ENCODE measurements at regions not wholly inside any gene's neighbourhood (a gene's known extent, or its start where the extent isn't known, plus 50 kb on each side); places are given as distances from the start of the nearest gene placed in this dataset.

DNA sequence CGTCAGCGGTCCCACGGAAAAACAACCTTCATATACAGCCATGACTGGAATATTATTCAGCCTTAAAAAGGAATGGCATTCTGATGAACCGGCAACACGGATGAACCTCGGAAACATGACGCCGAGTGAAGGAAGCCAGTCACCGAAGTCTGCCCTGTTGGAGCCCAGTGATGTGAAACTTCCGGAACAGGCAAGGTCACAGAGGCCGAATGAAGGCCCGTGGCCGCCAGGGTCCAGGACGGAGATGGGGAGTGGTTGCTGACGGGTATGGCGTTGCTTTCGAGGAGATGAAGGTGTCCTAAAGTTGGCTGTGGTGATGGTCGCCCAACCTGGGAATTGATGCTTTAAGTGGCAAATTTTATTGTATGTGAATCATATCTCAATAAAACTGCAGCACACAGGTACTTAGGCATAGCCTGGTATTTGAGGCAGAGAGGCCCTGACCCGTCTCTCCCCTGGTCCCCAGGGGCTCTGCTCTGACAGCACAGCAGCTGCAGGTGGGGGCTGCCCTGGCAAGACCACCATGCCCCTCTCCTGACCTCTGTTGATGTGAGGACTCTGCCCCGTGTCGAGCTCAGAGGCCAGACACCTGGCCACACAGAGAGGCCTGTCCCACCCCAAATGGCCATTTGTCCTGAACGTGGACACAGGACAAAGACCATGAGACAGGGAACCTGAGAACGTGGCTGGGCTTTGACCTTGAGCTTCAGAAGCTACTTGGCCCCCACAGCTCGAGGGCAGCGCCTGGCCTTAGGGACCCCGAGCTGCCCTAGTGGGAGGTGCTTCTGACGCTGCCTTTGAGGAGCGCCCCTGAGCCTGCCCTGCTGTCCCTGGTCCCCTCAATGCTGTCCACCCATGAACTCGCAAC, 1090.8 kb downstream of the BRD1 start:
- TF ChIP-seq, protein P1, sequence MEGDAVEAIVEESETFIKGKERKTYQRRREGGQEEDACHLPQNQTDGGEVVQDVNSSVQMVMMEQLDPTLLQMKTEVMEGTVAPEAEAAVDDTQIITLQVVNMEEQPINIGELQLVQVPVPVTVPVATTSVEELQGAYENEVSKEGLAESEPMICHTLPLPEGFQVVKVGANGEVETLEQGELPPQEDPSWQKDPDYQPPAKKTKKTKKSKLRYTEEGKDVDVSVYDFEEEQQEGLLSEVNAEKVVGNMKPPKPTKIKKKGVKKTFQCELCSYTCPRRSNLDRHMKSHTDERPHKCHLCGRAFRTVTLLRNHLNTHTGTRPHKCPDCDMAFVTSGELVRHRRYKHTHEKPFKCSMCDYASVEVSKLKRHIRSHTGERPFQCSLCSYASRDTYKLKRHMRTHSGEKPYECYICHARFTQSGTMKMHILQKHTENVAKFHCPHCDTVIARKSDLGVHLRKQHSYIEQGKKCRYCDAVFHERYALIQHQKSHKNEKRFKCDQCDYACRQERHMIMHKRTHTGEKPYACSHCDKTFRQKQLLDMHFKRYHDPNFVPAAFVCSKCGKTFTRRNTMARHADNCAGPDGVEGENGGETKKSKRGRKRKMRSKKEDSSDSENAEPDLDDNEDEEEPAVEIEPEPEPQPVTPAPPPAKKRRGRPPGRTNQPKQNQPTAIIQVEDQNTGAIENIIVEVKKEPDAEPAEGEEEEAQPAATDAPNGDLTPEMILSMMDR (conservative IDR thresholded peaks at IDR 0.05; ENCODE audit: low read depth, low read length): no peak
- DNase-seq (ENCODE audit: low read depth): no peak
- H3K4me3 ChIP-seq (ENCODE audit: low read depth, low read length): no peak overlapping the region

DNA sequence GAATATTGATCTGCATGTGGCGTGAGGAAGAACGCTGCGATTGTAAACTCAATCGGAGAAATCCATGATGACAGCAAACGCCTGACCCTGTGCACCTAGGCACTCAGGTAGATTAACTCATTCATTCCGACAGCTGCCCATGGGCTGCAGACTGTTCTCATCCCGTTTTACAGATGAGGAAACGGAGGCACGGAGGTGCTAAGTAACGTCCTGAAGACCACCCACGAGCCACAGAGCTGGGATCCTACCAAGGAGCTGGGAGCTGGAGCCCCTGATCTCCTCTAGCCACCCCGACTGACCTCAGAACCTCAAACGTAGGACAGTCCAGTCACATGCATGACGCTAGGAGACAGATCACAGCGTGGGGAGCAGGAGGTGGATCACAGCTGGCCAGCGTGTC, 1092.7 kb downstream of the BRD1 start:
- TF ChIP-seq, protein P1 (conservative IDR thresholded peaks at IDR 0.05; ENCODE audit: low read depth, low read length): no peak
- no peak for DNase-seq (ENCODE audit: low read depth)
- no peak overlapping the region for H3K4me3 ChIP-seq (ENCODE audit: low read depth, low read length)

DNA sequence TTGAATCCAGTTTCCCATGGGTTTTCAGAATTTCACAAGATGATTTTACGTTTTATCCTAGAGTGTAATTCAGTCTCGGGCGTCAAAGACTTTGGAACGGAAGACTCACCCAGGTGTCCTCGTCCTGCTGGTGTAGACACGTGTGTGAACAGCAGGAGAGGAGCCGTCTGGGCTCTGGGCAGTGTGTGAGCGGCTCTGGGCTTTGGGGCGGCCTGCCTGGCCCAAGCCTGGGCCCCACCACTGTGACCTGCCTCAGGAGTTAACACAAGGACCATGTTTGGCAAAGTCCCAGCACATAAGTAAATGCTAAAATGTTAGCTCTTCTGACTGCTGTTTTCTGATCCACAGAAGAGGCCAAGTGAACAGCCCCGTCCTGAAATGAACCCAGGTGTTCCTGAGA, 1093.3 kb downstream of the BRD1 start:
- no peak for DNase-seq (ENCODE audit: low read depth)
- TF ChIP-seq, protein P1 (conservative IDR thresholded peaks at IDR 0.05; ENCODE audit: low read depth, low read length): no peak
- no peak overlapping the region for H3K4me3 ChIP-seq (ENCODE audit: low read depth, low read length)

DNA sequence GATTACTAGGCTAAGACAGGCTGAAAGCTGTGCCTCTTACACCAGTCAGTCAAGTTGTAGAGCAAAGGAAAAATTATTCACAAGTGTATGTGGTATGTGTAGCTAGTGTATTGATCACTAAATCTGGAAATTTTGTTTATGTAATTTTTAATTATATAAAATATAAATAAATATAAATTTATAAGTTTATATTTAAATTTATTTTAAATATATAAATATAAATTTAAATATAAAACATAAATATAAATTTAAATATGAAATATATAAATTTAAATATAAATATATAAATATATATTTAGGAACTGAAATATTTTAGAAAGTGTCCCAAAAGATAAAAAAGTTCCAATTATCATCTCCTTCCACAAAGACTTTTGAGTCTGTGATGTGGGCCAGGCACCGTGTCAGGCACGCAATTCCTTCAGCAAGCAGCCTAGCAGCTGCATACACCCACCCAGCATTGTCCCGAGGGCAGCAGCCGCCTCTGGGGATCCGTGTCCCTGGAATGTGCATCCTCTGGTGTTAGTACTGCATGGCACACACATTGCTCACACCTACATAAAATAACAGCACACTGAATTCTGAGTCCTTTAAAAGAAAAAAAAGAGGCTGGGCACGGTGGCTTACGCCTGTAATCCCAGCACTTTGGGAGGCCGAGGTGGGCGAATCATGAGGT, 1098.0 kb downstream of the BRD1 start:
- H3K4me3 ChIP-seq (ENCODE audit: low read depth, low read length): no peak overlapping the region
- no peak for DNase-seq (ENCODE audit: low read depth)
- TF ChIP-seq, protein P1 (conservative IDR thresholded peaks at IDR 0.05; ENCODE audit: low read depth, low read length): no peak

DNA sequence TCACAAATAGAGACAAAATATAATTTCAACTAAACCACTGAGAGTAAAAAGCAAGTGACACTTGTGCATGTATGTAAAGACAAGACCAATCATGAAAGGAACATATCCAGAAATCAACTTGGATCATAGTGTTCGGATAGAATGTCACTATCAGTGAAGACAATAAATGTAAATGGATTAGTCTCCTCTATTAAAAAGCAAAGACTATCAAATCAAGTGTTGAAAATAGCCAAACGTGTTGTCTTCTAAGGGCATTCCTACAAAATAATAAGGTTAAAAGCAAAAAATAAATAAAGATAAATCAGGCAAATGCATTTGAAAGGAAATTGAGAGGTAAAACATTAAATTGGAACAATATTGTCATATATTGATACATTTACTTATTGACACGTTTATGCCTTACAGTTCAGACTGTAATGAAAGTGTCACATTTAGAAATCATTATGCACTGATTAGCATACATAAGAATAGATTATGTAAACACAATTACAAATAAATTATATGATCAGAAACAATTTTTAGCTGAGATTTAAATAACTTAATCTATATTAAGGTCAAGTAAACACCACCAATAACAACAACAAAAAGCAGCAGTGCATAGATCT, 1100.1 kb downstream of the BRD1 start:
- TF ChIP-seq, protein P1 (conservative IDR thresholded peaks at IDR 0.05; ENCODE audit: low read depth, low read length): no peak
- H3K4me3 ChIP-seq (ENCODE audit: low read depth, low read length): no peak overlapping the region

DNA sequence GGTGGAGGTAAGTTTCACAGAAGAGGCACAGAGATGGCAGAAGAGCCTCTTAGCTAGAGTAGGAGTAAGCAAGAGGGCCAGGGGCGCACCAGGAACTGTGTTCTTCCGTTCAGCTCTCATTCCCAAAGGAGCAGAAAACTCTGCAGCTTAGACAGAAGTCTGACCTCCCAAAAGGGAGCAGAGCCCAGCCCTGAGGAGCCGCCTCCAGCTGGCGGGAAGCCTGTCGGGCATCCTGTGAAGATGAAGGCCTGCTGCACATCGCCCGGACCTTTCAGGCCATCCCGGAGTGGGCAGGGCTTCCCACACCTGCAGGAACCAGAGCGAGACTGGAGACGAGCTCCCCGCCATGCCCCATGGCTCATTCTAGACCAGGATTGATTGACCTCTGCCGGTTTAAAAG, 1102.8 kb downstream of the BRD1 start:
- H3K4me3 ChIP-seq (ENCODE audit: low read depth, low read length): no peak overlapping the region
- TF ChIP-seq, protein P1 (conservative IDR thresholded peaks at IDR 0.05; ENCODE audit: low read depth, low read length): no peak
- DNase-seq (ENCODE audit: low read depth): no peak

More for the DNA sequence above, 1100.1 kb downstream of the BRD1 start:
- DNase-seq (ENCODE audit: low read depth): no peak
